SU-DHL-6 (cell line): ENCODE measurements at regions not wholly inside any gene's neighbourhood (a gene's known extent, or its start where the extent isn't known, plus 50 kb on each side); places are given as distances from the start of the nearest gene placed in this dataset.
"Not testable (repeated sequence)": the region's sequence is repeated elsewhere in the genome, so short reads cannot be mapped to it uniquely, and the experiment has no call there.

Source experiments
- CTCF ChIP-seq: fragments of 200-600 bp; sonication (generic); IDR thresholded peaks from one replicate; pipeline ENCODE4 v1.5.1; 2017; ENCODE audit warnings: antibody characterized with exemption, mild to moderate bottlenecking, low read length, moderate library complexity; ENCODE audit not compliant: insufficient read depth, poor library complexity, severe bottlenecking
- EZH2phosphoT487 ChIP-seq: fragments of 200-600 bp; sonication (generic), shearing (Covaris generic); conservative IDR thresholded peaks from 2 replicates; pipeline ENCODE4 v1.6.1; 2018; ENCODE audit warnings: mild to moderate bottlenecking, antibody characterized with exemption, low read length, moderate library complexity, mixed read lengths

DNA sequence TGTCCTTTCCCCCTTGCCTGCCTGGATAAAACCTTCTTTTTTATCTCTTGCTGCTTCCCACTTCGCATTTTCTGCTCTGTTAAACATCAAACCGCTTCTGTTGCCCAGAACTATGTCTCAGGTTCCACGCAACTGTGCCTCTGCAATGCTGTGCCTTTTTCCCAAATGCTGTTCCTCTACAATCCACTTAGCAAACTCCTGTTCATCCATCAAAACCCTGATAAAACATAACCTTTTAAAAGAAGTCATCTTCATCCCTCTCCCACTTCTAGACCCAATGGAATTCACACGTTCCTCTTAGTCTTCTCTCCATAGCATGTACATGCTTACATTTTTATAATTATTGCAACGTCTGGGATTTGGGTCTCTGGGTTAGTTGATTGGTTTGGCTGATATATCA, 111.9 kb upstream of the RRN3 start:
- TF ChIP-seq CTCF, EZH2phosphoT487: not testable (repeated sequence)
